Naive thymus-derived CD8-positive, alpha-beta T cell (primary cell): ENCODE measurements at regions not wholly inside any gene's neighbourhood (a gene's known extent, or its start where the extent isn't known, plus 50 kb on each side); places are given as distances from the start of the nearest gene placed in this dataset.
A peak's percentile ranks its signal among the peaks of the same experiment; 100 is the strongest.

ENCODE experiments used
- ATAC-seq, 2 donors: fragments of 150-1000 bp; cut with Tn5 transposase in 1 of 2; sonication (Bioruptor Pico), chemical (Tn5 transposase) in 1 of 2; 1 replicate in 1 of 2; 2 replicates in 1 of 2; pipeline ENCODE4 v1.10.0; 2021; ENCODE audit warnings: mild to moderate bottlenecking in 2 of 2, moderate library complexity in 2 of 2
- POLR2A ChIA-PET: fragments of 350-600 bp; sonication (Branson Sonifier 250); formaldehyde crosslinking; loops from one replicate; lab custom pipeline; 2021; ENCODE audit warnings: antibody characterized with exemption; lab: Charles Lee
- DNase-seq, 10 donors: peaks; one replicate each; pipeline versions ENCODE4 v3.0.0 to v3.0.0-alpha.2; 2020 to 2022
- H3K27ac Mint-ChIP-seq, 10 donors: one replicate each; pipeline ENCODE4 v1.8.0; 2020 to 2022; ENCODE audit warnings: mild to moderate bottlenecking in 10 of 10, mixed read lengths in 10 of 10, moderate library complexity in 4 of 10, inconsistent platforms in 1 of 10
- H3K27me3 Mint-ChIP-seq, 5 donors: one replicate each; pipeline ENCODE4 v1.8.0; 2021 to 2022; ENCODE audit warnings: mixed read lengths in 5 of 5
- H3K36me3 Mint-ChIP-seq, 3 donors: one replicate each; pipeline ENCODE4 v1.8.0; 2020 to 2022; ENCODE audit warnings: mixed read lengths in 3 of 3, mild to moderate bottlenecking in 2 of 3, inconsistent platforms in 1 of 3
- H3K4me1 Mint-ChIP-seq, 4 donors: one replicate each; pipeline ENCODE4 v1.8.0; 2021 to 2022; ENCODE audit warnings: mixed read lengths in 4 of 4
- H3K4me3 Mint-ChIP-seq, 10 donors: one replicate each; pipeline ENCODE4 v1.8.0; 2020 to 2022; ENCODE audit warnings: mild to moderate bottlenecking in 10 of 10, mixed read lengths in 10 of 10, moderate library complexity in 6 of 10, inconsistent platforms in 1 of 10
- H3K9me3 Mint-ChIP-seq, 9 donors: one replicate each; pipeline ENCODE4 v1.8.0; 2020 to 2022; ENCODE audit warnings: mixed read lengths in 9 of 9, mild to moderate bottlenecking in 3 of 9, inconsistent platforms in 1 of 9, moderate library complexity in 1 of 9

- POLR2A ChIA-PET = interaction anchor here (0.6 kb wide), 1 partner anchor 355 kb away, joined by 8 read pairs; no protein-coding TSS in a partner anchor
- ATAC-seq = no peak
- DNase-seq = no peak
- Mint-ChIP-seq H3K4me1 (peaks cover 2 to 9% (median 6%) of the 10 kb centered on the region in 4 donors), H3K36me3 (peaks cover 0 to 6% (median 4%) of the 10 kb centered on the region in 3 donors), H3K27me3 (no peaks in the 10 kb centered on the region), H3K27ac (peak overlapping the region in 1 of 10 donors; percentile 33), H3K9me3 (peaks cover 0 to 11% (median 4%) of the 10 kb centered on the region in 9 donors), H3K4me3 (no peak overlapping the region)
Measured at GRCh38 chr14:97572583-97573458, 775.6 kb downstream of the VRK1 start.

DNA sequence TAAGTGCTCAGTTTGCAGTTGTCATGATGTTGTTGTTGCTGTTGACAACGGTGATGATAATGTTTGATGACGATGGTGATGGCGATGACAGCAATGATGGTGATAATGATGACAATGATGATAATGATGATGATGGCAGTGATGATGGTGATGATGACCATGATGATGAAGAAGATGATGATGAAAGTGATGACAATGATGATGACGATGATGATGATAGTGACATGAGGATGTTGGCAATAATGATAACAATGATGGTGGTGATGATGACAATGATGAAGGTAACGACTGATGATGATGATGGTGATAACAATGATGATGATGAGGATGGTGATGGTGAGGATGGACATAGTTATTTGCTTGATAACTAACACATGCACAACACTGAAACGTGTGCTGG is 778.5 kb downstream of the VRK1 start:
- Mint-ChIP-seq H3K4me1 (peaks cover 2 to 23% (median 12%) of the 10 kb centered on the region in 4 donors), H3K9me3 (peaks cover 0 to 11% (median 4%) of the 10 kb centered on the region in 9 donors), H3K36me3 (peaks cover 0 to 6% (median 4%) of the 10 kb centered on the region in 3 donors), H3K27ac (no peak overlapping the region), H3K4me3 (no peak overlapping the region), H3K27me3 (no peaks in the 10 kb centered on the region)
- ATAC-seq (no peak), DNase-seq (no peak)
- POLR2A ChIA-PET = no interaction called here

DNA sequence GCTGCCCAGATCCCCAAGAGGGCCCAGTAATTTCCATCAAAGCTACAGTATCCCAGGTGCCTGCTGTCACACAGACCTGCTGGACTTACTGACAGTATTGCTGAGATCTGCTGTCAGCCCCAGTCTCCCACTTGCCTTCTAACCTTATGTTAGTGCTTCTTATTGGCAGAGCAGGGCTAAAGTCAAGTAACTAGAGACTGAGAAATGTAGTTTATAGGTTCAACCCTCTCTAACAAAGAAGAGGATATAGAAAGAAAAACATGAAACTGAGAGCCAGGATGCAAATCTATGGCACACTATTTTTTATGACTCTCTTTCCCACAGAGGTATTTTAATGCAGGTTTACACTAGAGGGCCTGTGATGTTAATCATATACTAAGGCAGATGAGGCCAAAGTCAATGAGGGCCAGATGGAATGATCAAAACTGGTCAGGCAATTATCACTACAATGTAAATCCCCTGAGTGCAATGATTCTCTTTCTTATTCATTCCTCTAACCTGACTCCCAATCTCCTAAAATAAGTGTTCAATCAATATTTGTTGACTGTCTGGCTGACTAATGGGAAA is 781.9 kb downstream of the VRK1 start:
- ATAC-seq (no peak), DNase-seq (no peak)
- POLR2A ChIA-PET = interaction anchor here (0.5 kb wide), 1 partner anchor 148 kb away, joined by 6 read pairs; no protein-coding TSS in a partner anchor
- Mint-ChIP-seq H3K27ac (no peak overlapping the region), H3K27me3 (no peaks in the 10 kb centered on the region), H3K9me3 (peaks cover 0 to 11% (median 4%) of the 10 kb centered on the region in 9 donors), H3K36me3 (peaks cover 0 to 6% (median 2%) of the 10 kb centered on the region in 3 donors), H3K4me3 (no peak overlapping the region), H3K4me1 (peaks cover 2 to 19% (median 10%) of the 10 kb centered on the region in 4 donors)

DNA sequence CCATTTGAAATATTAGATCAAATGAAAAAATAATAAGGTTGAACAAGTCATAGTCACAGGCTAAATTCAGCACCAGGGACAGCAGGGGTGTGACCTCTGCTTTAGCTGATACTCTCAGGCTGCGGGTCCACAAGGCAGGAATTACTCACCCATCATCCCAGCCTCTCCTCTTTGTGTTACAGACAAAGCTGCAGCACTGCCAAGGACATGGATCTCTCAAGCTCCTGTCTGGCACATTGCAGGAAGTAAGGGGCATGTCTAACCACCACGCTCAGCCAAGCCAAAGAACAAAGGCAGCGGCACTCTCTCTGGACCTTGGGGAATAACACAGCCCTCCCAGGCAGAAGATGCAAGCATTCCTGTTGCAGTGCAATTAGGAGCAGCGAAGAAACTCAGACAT is 783.8 kb downstream of the VRK1 start:
- DNase-seq = no peak
- Mint-ChIP-seq H3K4me1 (peaks cover 0 to 19% (median 6%) of the 10 kb centered on the region in 4 donors), H3K4me3 (no peak overlapping the region), H3K27me3 (no peaks in the 10 kb centered on the region), H3K36me3 (peaks cover 0 to under 1% (median 0%) of the 10 kb centered on the region in 3 donors), H3K27ac (no peak overlapping the region), H3K9me3 (peaks cover 0 to 4% (median 0%) of the 10 kb centered on the region in 9 donors)
- no peak for ATAC-seq
- POLR2A ChIA-PET = no interaction called here

- peaks cover 0 to 8% (median 0%) of the 10 kb centered on the region in 9 donors for H3K9me3 Mint-ChIP-seq
- DNase-seq = no peak
- H3K27me3 Mint-ChIP-seq = no peaks in the 10 kb centered on the region
- H3K4me3 Mint-ChIP-seq = no peak overlapping the region
- H3K27ac Mint-ChIP-seq = no peak overlapping the region
- no peak for ATAC-seq
- peaks cover 0 to 19% (median 6%) of the 10 kb centered on the region in 4 donors for H3K4me1 Mint-ChIP-seq
- POLR2A ChIA-PET = no interaction called here
- peaks cover 0 to 6% (median 0%) of the 10 kb centered on the region in 3 donors for H3K36me3 Mint-ChIP-seq
Measured at GRCh38 chr14:97582022-97582421, 784.8 kb downstream of the VRK1 start.

GRCh38 chr14:97584528-97584927 is 787.3 kb downstream of the VRK1 start:
- Mint-ChIP-seq H3K27me3 (no peaks in the 10 kb centered on the region), H3K9me3 (peaks cover 0 to 8% (median 0%) of the 10 kb centered on the region in 9 donors), H3K36me3 (peaks cover 0 to 6% (median 0%) of the 10 kb centered on the region in 3 donors), H3K4me3 (no peak overlapping the region), H3K27ac (peak overlapping the region in 2 of 10 donors; percentile 18 to 82), H3K4me1 (peaks cover 7 to 21% (median 15%) of the 10 kb centered on the region in 4 donors)
- no peak for DNase-seq
- POLR2A ChIA-PET = no interaction called here
- ATAC-seq = no peak

DNA sequence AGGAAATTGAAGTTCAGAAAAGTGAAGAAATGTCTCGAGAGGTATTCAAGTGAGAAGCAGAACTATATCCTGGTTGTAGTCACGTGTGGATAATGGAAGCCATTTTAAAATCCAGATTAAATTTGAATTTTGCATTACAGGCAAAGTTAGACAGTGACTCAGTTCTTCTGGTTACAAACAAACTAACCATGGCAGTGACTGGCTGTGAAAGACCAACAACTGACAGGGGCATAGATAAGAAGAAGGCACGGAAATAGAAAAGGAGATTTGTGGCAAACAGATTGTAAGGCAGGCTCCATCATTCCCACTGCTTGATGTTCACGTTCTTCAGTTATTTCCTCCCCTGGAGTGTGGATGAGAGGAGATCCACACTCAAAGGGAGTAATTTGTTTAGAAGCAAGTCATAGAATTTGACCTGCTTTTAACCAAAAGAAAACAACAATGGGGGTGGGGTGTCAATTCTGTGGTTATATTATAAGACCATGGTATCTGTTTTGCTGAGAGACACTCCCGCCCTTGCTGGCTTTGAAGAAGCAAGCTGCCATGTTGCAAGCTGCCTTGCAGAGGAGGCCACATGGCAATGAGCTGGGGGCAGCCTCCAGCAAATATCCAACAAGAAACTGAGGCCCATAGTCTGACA is 795.3 kb downstream of the VRK1 start:
- H3K36me3 Mint-ChIP-seq = no peaks in the 10 kb centered on the region
- DNase-seq = peak in 1 of 10 donors; percentile 28
- POLR2A ChIA-PET = interaction anchor here (1.2 kb wide), 1 partner anchor 10 kb away, joined by 3 read pairs; no protein-coding TSS in a partner anchor
- H3K9me3 Mint-ChIP-seq = peaks cover 0 to 4% (median 0%) of the 10 kb centered on the region in 9 donors
- ATAC-seq = no peak
- no peaks in the 10 kb centered on the region for H3K27me3 Mint-ChIP-seq
- H3K4me3 Mint-ChIP-seq = peak overlapping the region in 2 of 10 donors; percentile 13 to 48
- H3K27ac Mint-ChIP-seq = peak overlapping the region in 5 of 10 donors; percentile 8 to 79 (median 60)
- H3K4me1 Mint-ChIP-seq = peaks cover 21 to 50% (median 44%) of the 10 kb centered on the region in 4 donors

GRCh38 chr14:97594306-97594705 is 797.1 kb downstream of the VRK1 start:
- H3K9me3 Mint-ChIP-seq = peaks cover 0 to 4% (median 0%) of the 10 kb centered on the region in 9 donors
- POLR2A ChIA-PET = no interaction called here
- H3K4me1 Mint-ChIP-seq = peaks cover 19 to 39% (median 31%) of the 10 kb centered on the region in 4 donors
- H3K27me3 Mint-ChIP-seq = no peaks in the 10 kb centered on the region
- no peaks in the 10 kb centered on the region for H3K36me3 Mint-ChIP-seq
- H3K27ac Mint-ChIP-seq = peak overlapping the region in 1 of 10 donors; percentile 20
- peak overlapping the region in 1 of 10 donors; percentile 5 for H3K4me3 Mint-ChIP-seq
- DNase-seq = no peak
- ATAC-seq = no peak

GRCh38 chr14:97602438-97603117 is 805.4 kb downstream of the VRK1 start:
- ATAC-seq (peak; percentile 88 to 92), DNase-seq (peak; percentile 52 to 91 (median 78))
- Mint-ChIP-seq H3K4me1 (peaks cover 9 to 31% (median 18%) of the 10 kb centered on the region in 4 donors), H3K9me3 (peaks cover 0 to 15% (median 3%) of the 10 kb centered on the region in 9 donors), H3K36me3 (peaks cover 0 to 4% (median 0%) of the 10 kb centered on the region in 3 donors), H3K27ac (no peak overlapping the region), H3K27me3 (no peaks in the 10 kb centered on the region), H3K4me3 (no peak overlapping the region)
- POLR2A ChIA-PET = interaction anchor here (0.6 to 3.1 kb wide), 31 partner anchors 9 to 1669 kb away, joined by 3 to 39 read pairs (median 4); partner anchors contain the start of gene BCL11B

DNA sequence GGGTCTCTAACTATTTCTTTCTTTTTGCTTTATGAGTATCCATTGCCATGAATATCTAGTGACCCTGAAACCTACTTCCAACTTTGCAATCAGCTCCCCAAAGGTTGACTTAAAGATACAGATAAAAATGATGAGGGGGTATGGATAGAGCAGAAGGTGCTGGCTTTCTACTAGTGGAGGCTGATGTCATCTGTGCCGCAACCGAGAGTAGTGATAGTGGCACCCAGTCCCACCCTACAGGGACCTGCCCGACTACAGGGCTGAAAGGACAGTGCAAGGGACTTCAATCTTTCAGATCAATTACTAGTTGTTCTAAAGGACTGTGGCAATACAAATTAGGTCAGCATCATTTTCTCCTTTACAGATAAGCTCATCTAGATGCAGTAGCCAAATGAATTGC is 806.0 kb downstream of the VRK1 start:
- Mint-ChIP-seq H3K27me3 (no peaks in the 10 kb centered on the region), H3K9me3 (peaks cover 0 to 15% (median 3%) of the 10 kb centered on the region in 9 donors), H3K36me3 (peaks cover 0 to 4% (median 0%) of the 10 kb centered on the region in 3 donors), H3K4me1 (peaks cover 16 to 34% (median 21%) of the 10 kb centered on the region in 4 donors), H3K27ac (no peak overlapping the region), H3K4me3 (no peak overlapping the region)
- POLR2A ChIA-PET = interaction anchor here (0.8 to 3.1 kb wide), 29 partner anchors 8 to 1669 kb away, joined by 3 to 39 read pairs (median 4); partner anchors contain the start of gene BCL11B
- DNase-seq (peak in 7 of 10 donors; percentile 13 to 69 (median 36)), ATAC-seq (peak; percentile 64 to 70)

DNA sequence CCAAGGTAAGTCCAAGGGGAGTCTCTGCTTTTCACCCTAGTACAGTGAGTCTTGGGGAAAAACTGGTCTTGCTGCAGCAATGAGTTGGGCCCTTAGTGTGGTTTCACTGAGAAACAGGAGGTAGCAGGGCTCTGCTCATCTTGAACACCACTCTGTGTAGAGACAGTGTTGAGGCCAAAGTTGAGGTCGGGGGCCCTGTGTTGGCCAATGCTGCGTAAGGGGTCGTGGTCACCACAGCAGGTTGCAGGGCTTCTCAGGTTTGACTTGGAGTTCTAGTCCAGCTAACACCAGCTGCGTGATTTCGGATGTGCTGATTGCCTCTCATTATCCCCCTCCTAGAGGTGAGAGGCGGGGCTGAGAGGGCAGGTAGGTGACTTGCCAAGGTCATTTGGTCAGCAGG is 807.5 kb downstream of the VRK1 start:
- Mint-ChIP-seq H3K27ac (no peak overlapping the region), H3K4me3 (peak overlapping the region in 1 of 10 donors; percentile 42), H3K27me3 (no peaks in the 10 kb centered on the region), H3K4me1 (peaks cover 19 to 32% (median 26%) of the 10 kb centered on the region in 4 donors), H3K36me3 (peaks cover 0 to 4% (median 0%) of the 10 kb centered on the region in 3 donors), H3K9me3 (peaks cover 0 to 15% (median 3%) of the 10 kb centered on the region in 9 donors)
- DNase-seq = no peak
- ATAC-seq = no peak
- POLR2A ChIA-PET = interaction anchor here (1.0 to 3.1 kb wide), 6 partner anchors 9 to 120 kb away, joined by 3 to 39 read pairs (median 6); no protein-coding TSS in a partner anchor
